GM12864 (cell line): ENCODE measurements at regions not wholly inside any gene's neighbourhood (a gene's known extent, or its start where the extent isn't known, plus 50 kb on each side); places are given as distances from the start of the nearest gene placed in this dataset.

Experiments
- DNase-seq: peaks from one replicate; pipeline ENCODE4 v3.0.0-alpha.2; 2011; ENCODE audit warnings: low read depth
- H3K4me3 ChIP-seq: 2 replicates; pipeline ENCODE4 v1.5.1; 2011; ENCODE audit warnings: mild to moderate bottlenecking, low read depth, low read length, control low read depth
- CTCF ChIP-seq: IDR thresholded peaks from 2 replicates; pipeline ENCODE4 v1.5.1; 2011; ENCODE audit warnings: low read depth, mild to moderate bottlenecking, moderate library complexity, low read length, control low read depth, inconsistent platforms; ENCODE audit errors: missing control alignments

- TF ChIP-seq CTCF: no peak
- DNase-seq: no peak
These were observed 301.8 kb upstream of the SEMA6D start for GRCh38 chr15:47415539-47415971.

GRCh38 chr15:47422881-47423665 lies 294.2 kb upstream of the SEMA6D start:
- DNase-seq: no peak
- no peak overlapping the region for H3K4me3 ChIP-seq
- TF ChIP-seq CTCF: no peak

More at GRCh38 chr15:47415539-47415971, 301.8 kb upstream of the SEMA6D start:
- no peak overlapping the region for H3K4me3 ChIP-seq

DNA sequence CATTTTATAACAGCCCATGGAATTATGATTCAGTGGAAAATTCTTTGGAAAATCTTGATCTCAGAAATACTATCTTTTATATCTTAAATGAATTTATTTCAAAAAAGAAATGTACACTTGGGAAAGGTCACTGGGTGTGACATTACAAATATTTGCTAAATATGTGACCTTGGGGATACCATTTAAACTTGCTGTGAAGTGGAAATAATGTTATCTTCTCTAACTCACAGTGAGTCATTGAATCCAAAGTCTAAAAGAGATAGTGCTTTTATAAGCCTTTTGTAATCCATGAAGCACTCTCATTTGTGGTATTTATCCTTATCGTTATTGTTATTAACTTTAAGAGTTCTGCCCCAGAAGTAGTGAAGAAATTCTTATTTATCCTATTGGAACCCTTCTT lies 289.8 kb upstream of the SEMA6D start:
- TF ChIP-seq CTCF: no peak
- H3K4me3 ChIP-seq: no peak overlapping the region
- no peak for DNase-seq

GRCh38 chr15:47429376-47429775 lies 287.9 kb upstream of the SEMA6D start:
- TF ChIP-seq CTCF: no peak
- H3K4me3 ChIP-seq: no peak overlapping the region
- no peak for DNase-seq

DNA sequence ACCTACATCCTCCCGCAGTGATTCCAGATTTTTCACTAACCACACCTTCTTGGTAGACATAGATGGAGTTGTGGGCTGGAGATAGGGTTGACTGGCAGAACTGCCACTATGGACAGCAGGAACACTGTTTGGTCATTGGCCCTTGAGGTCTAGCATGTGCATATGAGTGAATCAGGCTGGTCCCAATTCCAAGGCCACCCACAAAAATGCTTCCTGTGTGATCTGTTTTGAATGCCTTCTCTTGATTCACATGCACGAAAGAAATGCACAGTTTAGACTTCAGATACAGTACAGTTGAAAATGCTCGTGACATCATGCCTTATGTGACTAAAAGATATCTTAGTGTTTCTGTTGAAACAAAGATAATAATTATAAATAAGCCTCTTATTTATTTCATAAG lies 285.8 kb upstream of the SEMA6D start:
- no peak for DNase-seq
- TF ChIP-seq CTCF: no peak
- no peak overlapping the region for H3K4me3 ChIP-seq

- no peak overlapping the region for H3K4me3 ChIP-seq
- TF ChIP-seq CTCF: no peak
- DNase-seq: no peak
These were observed 284.5 kb upstream of the SEMA6D start for GRCh38 chr15:47432826-47433225.

- TF ChIP-seq CTCF: no peak
- no peak for DNase-seq
- no peak overlapping the region for H3K4me3 ChIP-seq
These were observed 282.7 kb upstream of the SEMA6D start for GRCh38 chr15:47434596-47434995.
